Peyer's patch (tissue), 4 donors: ENCODE measurements at regions not wholly inside any gene's neighbourhood (a gene's known extent, or its start where the extent isn't known, plus 50 kb on each side); places are given as distances from the start of the nearest gene placed in this dataset.

Source experiments
- POLR2A ChIP-seq, 2 donors: fragments of 450-650 bp; IDR thresholded peaks; one replicate each; pipeline ENCODE4 v1.5.1; 2017; ENCODE audit warnings: antibody characterized with exemption in 2 of 2, mild to moderate bottlenecking in 2 of 2, moderate library complexity in 2 of 2
- TF ChIP-seq, protein P1 (sequence below), 6 experiments: fragments of 450-650 bp in 4 of 6; fragments of 200-600 bp in 2 of 6; sonication (generic) in 1 of 6; IDR thresholded peaks; one replicate each; pipeline ENCODE4 v1.5.1; 2017 to 2019; ENCODE audit warnings: antibody characterized with exemption in 6 of 6, mild to moderate bottlenecking in 3 of 6, moderate library complexity in 1 of 6

DNA sequence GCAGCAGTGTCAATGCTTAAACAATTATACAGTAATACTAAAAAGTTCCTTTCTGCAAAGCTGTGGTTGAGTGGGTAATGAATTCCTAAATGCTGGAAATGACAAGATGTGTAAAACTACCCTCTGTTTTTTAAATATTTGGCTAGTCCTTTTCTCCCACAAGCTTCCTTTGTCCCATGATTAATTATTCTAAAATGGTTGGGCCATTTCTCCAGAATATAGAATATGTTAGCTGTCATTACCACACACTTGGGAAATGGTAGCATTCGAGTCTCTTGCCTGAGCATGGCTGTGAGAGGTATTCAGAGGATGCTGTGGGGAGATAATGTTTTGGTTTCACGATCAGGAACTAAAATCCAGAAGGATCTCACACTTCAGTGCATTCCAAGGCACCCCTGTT is 1185.8 kb downstream of the UQCRFS1 start:
- TF ChIP-seq, protein P1, sequence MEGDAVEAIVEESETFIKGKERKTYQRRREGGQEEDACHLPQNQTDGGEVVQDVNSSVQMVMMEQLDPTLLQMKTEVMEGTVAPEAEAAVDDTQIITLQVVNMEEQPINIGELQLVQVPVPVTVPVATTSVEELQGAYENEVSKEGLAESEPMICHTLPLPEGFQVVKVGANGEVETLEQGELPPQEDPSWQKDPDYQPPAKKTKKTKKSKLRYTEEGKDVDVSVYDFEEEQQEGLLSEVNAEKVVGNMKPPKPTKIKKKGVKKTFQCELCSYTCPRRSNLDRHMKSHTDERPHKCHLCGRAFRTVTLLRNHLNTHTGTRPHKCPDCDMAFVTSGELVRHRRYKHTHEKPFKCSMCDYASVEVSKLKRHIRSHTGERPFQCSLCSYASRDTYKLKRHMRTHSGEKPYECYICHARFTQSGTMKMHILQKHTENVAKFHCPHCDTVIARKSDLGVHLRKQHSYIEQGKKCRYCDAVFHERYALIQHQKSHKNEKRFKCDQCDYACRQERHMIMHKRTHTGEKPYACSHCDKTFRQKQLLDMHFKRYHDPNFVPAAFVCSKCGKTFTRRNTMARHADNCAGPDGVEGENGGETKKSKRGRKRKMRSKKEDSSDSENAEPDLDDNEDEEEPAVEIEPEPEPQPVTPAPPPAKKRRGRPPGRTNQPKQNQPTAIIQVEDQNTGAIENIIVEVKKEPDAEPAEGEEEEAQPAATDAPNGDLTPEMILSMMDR (IDR thresholded peaks at IDR 0.05): no peak
- TF ChIP-seq POLR2A (IDR thresholded peaks at IDR 0.05): no peak
